KMS-11 (cell line): ENCODE measurements at regions not wholly inside any gene's neighbourhood (a gene's known extent, or its start where the extent isn't known, plus 50 kb on each side); places are given as distances from the start of the nearest gene placed in this dataset.

Experiments used
- H2AFZ ChIP-seq: fragments of 200-600 bp; sonication (generic); 2 replicates; pipeline ENCODE4 v1.6.1; 2016; ENCODE audit warnings: antibody characterized with exemption, mixed run types, low read depth
- H3K27ac ChIP-seq: fragments of 200-600 bp; sonication (generic); 2 replicates; pipeline ENCODE4 v1.6.1; 2016; ENCODE audit warnings: mild to moderate bottlenecking, mixed run types
- H3K27me3 ChIP-seq: fragments of 200-600 bp; sonication (generic); 2 replicates; pipeline ENCODE4 v1.6.1; 2017; ENCODE audit warnings: mild to moderate bottlenecking, low read depth, mixed run types, moderate library complexity; ENCODE audit not compliant: insufficient read depth
- H3K36me3 ChIP-seq: fragments of 200-600 bp; sonication (generic); 2 replicates; pipeline ENCODE4 v1.6.1; 2017; ENCODE audit warnings: mild to moderate bottlenecking, mixed run types; ENCODE audit not compliant: insufficient read depth
- H3K4me1 ChIP-seq: fragments of 200-600 bp; sonication (generic); 2 replicates; pipeline ENCODE4 v1.6.1; 2016; ENCODE audit warnings: mild to moderate bottlenecking, low read depth, mixed run types; ENCODE audit not compliant: poor library complexity, severe bottlenecking
- H3K4me2 ChIP-seq: fragments of 200-600 bp; sonication (generic); 2 replicates; pipeline ENCODE4 v1.7.0; 2016; ENCODE audit warnings: mild to moderate bottlenecking, mixed run types
- H3K4me3 ChIP-seq: fragments of 200-600 bp; sonication (generic); IDR thresholded peaks from 2 replicates; pipeline ENCODE4 v1.6.1; 2017; ENCODE audit warnings: low read depth, low read length, mixed read lengths; ENCODE audit not compliant: insufficient read depth
- H3K79me2 ChIP-seq: fragments of 200-600 bp; sonication (generic); 2 replicates; pipeline ENCODE4 v1.6.1; 2016; ENCODE audit warnings: low read depth, mixed run types; ENCODE audit not compliant: insufficient read depth
- H3K9ac ChIP-seq: fragments of 200-600 bp; sonication (generic); 2 replicates; pipeline ENCODE4 v1.6.1; 2016; ENCODE audit warnings: mild to moderate bottlenecking, mixed run types
- H4K20me1 ChIP-seq: fragments of 200-600 bp; sonication (generic); 2 replicates; pipeline ENCODE4 v1.6.1; 2016; ENCODE audit warnings: mild to moderate bottlenecking, mixed run types; ENCODE audit not compliant: insufficient read depth
- TF ChIP-seq, protein P1 (sequence below): fragments of 200-600 bp; sonication (generic); conservative IDR thresholded peaks from 2 replicates; pipeline ENCODE4 v1.6.1; 2017; ENCODE audit warnings: low read depth, mild to moderate bottlenecking, antibody characterized with exemption, low read length, moderate library complexity, mixed read lengths

DNA sequence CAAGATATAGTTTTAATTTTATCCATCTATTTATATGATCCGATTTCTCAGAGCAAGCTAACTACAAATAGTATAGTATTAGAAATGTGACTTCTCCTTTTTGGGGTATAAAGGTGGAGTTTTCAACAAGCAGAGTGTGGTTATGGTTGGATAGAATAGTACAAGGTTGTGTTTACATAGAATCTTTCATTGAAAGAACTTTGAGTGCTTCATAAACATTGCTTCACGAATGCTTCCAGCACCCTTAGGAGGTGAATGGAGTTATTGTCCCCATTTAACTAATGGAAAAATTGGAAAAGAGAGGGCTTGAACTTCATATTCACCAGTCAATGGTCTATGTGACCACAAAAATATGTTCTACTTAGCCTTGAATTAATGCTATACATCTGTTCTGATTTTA, 134.1 kb upstream of the CITED2 start:
- TF ChIP-seq, protein P1, sequence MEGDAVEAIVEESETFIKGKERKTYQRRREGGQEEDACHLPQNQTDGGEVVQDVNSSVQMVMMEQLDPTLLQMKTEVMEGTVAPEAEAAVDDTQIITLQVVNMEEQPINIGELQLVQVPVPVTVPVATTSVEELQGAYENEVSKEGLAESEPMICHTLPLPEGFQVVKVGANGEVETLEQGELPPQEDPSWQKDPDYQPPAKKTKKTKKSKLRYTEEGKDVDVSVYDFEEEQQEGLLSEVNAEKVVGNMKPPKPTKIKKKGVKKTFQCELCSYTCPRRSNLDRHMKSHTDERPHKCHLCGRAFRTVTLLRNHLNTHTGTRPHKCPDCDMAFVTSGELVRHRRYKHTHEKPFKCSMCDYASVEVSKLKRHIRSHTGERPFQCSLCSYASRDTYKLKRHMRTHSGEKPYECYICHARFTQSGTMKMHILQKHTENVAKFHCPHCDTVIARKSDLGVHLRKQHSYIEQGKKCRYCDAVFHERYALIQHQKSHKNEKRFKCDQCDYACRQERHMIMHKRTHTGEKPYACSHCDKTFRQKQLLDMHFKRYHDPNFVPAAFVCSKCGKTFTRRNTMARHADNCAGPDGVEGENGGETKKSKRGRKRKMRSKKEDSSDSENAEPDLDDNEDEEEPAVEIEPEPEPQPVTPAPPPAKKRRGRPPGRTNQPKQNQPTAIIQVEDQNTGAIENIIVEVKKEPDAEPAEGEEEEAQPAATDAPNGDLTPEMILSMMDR, result no peak
- H3K9ac ChIP-seq, result no peak overlapping the region

DNA sequence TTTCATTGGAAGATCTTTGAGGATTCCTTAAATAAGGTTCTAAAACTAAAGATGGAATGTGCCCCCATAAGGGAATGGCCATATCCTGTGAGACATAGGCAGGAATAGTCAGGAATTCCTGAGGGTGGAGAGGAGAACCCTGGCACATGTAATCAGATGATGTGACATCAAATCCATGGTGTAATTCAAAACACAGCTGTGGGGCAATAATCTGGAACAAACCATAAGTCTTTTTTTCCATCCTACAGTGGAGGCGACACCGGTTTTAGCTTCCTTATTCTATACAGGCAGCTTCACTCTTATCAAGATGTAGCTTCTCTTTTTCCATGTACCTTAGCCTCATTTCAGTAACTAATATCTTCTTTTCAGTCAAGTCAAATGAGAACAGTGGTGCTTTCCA, 133.6 kb upstream of the CITED2 start:
- Histone ChIP-seq H3K4me2 (no peak overlapping the region), H3K27me3 (no peaks in the 10 kb centered on the region), H4K20me1 (no peaks in the 10 kb centered on the region), H3K4me3 (no peak overlapping the region), H3K9ac (no peak overlapping the region), H3K36me3 (no peaks in the 10 kb centered on the region), H3K79me2 (no peaks in the 10 kb centered on the region), H2AFZ (no peak overlapping the region), H3K4me1 (no peaks in the 10 kb centered on the region), H3K27ac (no peak overlapping the region)
- TF ChIP-seq, protein P1, result no peak

More for the DNA sequence above, 134.1 kb upstream of the CITED2 start:
- no peak overlapping the region for H3K4me2 ChIP-seq
- H3K27ac ChIP-seq, result no peak overlapping the region
- H3K4me1 ChIP-seq, result no peaks in the 10 kb centered on the region
- no peaks in the 10 kb centered on the region for H3K79me2 ChIP-seq
- H3K4me3 ChIP-seq, result no peak overlapping the region
- no peaks in the 10 kb centered on the region for H4K20me1 ChIP-seq
- H2AFZ ChIP-seq, result no peak overlapping the region
- no peaks in the 10 kb centered on the region for H3K27me3 ChIP-seq
- H3K36me3 ChIP-seq, result no peaks in the 10 kb centered on the region

DNA sequence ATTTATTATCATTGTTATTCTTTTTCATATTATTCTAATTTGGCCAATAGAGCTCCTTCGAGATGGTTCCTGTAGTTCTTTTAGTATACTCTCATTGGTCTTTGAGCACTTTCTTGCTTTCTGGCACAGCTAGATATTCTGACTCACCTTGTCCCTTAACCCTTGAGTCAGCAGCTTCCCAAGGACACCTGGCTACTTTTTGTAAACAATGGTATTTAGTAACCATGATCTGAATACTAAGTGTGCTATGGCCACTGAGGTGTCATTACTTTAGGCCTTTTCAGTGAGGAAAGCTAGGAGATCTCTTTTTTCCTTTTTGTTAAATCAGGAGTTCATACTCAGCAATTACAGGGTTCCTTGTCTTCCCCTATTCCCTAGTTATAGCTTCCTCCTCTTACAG, 126.5 kb upstream of the CITED2 start:
- Histone ChIP-seq H3K4me1 (no peaks in the 10 kb centered on the region), H3K4me2 (no peak overlapping the region), H2AFZ (no peak overlapping the region), H3K27ac (no peak overlapping the region), H3K9ac (no peak overlapping the region), H3K36me3 (no peaks in the 10 kb centered on the region), H3K27me3 (no peaks in the 10 kb centered on the region), H3K4me3 (no peak overlapping the region), H4K20me1 (no peaks in the 10 kb centered on the region), H3K79me2 (no peaks in the 10 kb centered on the region)
- TF ChIP-seq, protein P1, result no peak

DNA sequence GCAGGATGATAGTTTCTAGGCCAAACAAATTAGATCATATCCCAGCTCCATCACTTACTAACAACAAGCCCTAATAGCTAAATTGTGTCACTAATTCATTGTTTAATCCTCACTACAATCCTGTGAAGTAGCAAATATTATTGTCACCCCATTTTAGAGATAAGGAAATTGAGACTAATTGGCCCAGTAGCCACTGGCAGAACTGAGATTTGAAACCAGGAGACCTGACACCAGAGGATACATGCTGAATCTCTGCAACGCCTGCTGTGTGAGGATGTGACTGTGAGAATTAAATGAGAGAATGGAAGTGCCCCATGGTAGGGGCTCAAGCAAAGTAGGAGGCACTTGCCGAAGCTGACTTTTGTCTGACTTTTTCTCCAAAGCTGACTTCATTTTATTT, 124.3 kb upstream of the CITED2 start:
- Histone ChIP-seq H3K79me2 (no peaks in the 10 kb centered on the region), H3K27me3 (no peaks in the 10 kb centered on the region), H3K4me2 (no peak overlapping the region), H3K4me3 (no peak overlapping the region), H4K20me1 (no peaks in the 10 kb centered on the region), H3K36me3 (no peaks in the 10 kb centered on the region), H2AFZ (no peak overlapping the region), H3K4me1 (no peaks in the 10 kb centered on the region), H3K27ac (no peak overlapping the region), H3K9ac (no peak overlapping the region)
- TF ChIP-seq, protein P1, result no peak
